K562 (cell line): ENCODE measurements at regions not wholly inside any gene's neighbourhood (a gene's known extent, or its start where the extent isn't known, plus 50 kb on each side); places are given as distances from the start of the nearest gene placed in this dataset.

Experiments
- ATAC-seq: fragments of 200-7000 bp; cut with Tn5 transposase; 3 replicates; pipeline ENCODE4 v1.9.1; 2020; ENCODE audit warnings: moderate library complexity
- BruUV-seq: library from RNA; stranded (reverse); fragments of 400-500 nt; replicated peaks from 2 replicates; lab custom pipeline; 2021; lab: Mats Ljungman, UMichigan
- CTCF ChIA-PET: fragments of 300-600 bp; formaldehyde crosslinking; extraction: SDS; loops from one replicate; lab custom pipeline; 2021; ENCODE audit warnings: low intra/inter-chr PET ratio; lab: Yijun Ruan, JAX
- POLR2A ChIA-PET: fragments of 300-600, 350-650 bp; sonication (Branson Sonifier 250); formaldehyde crosslinking; extraction: SDS; loops from one replicate; lab custom pipeline; 2021; ENCODE audit warnings: antibody characterized with exemption, inconsistent platforms; lab: Yijun Ruan, JAX
- DNase-seq, 4 experiments: peaks; one replicate each; pipeline versions ENCODE4 v3.0.0 to v3.0.0-alpha.2; 2011 to 2018; ENCODE audit warnings: low spot score in 3 of 4, mixed read lengths in 3 of 4; ENCODE audit errors: extremely low read depth in 1 of 4
- FAIRE-seq: peaks from 2 replicates; lab custom pipeline; 2011; peaks lifted over from hg19 to GRCh38; lab: Jason Lieb, UNC
- H2AFZ ChIP-seq: 2 replicates; pipeline ENCODE4 v1.6.0; 2011; ENCODE audit warnings: low read depth, low read length, control low read depth, inconsistent platforms
- H3K27ac ChIP-seq: fragments of 200-600 bp; 3 replicates; pipeline ENCODE4 v1.8.0; 2011; ENCODE audit warnings: low read depth, mild to moderate bottlenecking, control low read depth, inconsistent platforms, low read length, moderate library complexity, mixed read lengths; ENCODE audit errors: extremely low read depth
- H3K27me3 ChIP-seq, 2 experiments: fragments of 300-600 bp in 1 of 2; 2 replicates in 1 of 2; 3 replicates in 1 of 2; pipeline versions ENCODE4 v1.6.0 to v1.8.0; 2011; ENCODE audit warnings: inconsistent platforms in 2 of 2, low read length in 2 of 2, mild to moderate bottlenecking in 1 of 2, mixed read lengths in 1 of 2, moderate library complexity in 1 of 2; ENCODE audit not compliant: control insufficient read depth in 2 of 2, insufficient read depth in 2 of 2
- H3K36me3 ChIP-seq: fragments of 300-600 bp; 3 replicates; pipeline ENCODE4 v1.8.0; 2011; ENCODE audit warnings: mild to moderate bottlenecking, low read length, inconsistent platforms; ENCODE audit not compliant: control insufficient read depth, insufficient read depth
- H3K4me1 ChIP-seq, 2 experiments: fragments of 200-600 bp in 1 of 2; replicated peaks in 1 of 2; 2 replicates in 1 of 2; 3 replicates in 1 of 2; pipeline versions ENCODE4 v1.5.1 to v1.8.0; 2011; ENCODE audit warnings: inconsistent platforms in 2 of 2, low read length in 2 of 2, mild to moderate bottlenecking in 1 of 2, mixed read lengths in 1 of 2, moderate library complexity in 1 of 2; ENCODE audit not compliant: control insufficient read depth in 2 of 2, insufficient read depth in 2 of 2
- H3K4me2 ChIP-seq: 2 replicates; pipeline ENCODE4 v1.6.1; 2011; ENCODE audit warnings: low read length, control low read depth, inconsistent platforms, mixed read lengths; ENCODE audit not compliant: insufficient read depth
- H3K4me3 ChIP-seq: fragments of 200-600 bp; sonication (generic), shearing (Covaris generic); 2 replicates; pipeline ENCODE4 v1.5.1; 2016; ENCODE audit warnings: control low read depth, inconsistent platforms
- H3K79me2 ChIP-seq: fragments of 200-600 bp; 3 replicates; pipeline ENCODE4 v1.8.0; 2011; ENCODE audit warnings: low read length, inconsistent platforms; ENCODE audit not compliant: control insufficient read depth, insufficient read depth
- H3K9ac ChIP-seq, 2 experiments: 2 replicates each; pipeline versions ENCODE4 v1.6.0 to v1.6.1; 2011; ENCODE audit warnings: low read depth in 2 of 2, low read length in 2 of 2, control low read depth in 1 of 2, inconsistent platforms in 1 of 2, mild to moderate bottlenecking in 1 of 2, mixed read lengths in 1 of 2; ENCODE audit not compliant: insufficient read depth in 1 of 2
- H3K9me1 ChIP-seq: one replicate; pipeline ENCODE4 v1.6.0; 2011; ENCODE audit warnings: inconsistent platforms, mild to moderate bottlenecking, low read length, moderate library complexity; ENCODE audit not compliant: control insufficient read depth, insufficient read depth
- H3K9me3 ChIP-seq: replicated peaks from 2 replicates; pipeline ENCODE4 v1.5.1; 2011; ENCODE audit warnings: low read depth, low read length, inconsistent platforms; ENCODE audit not compliant: control insufficient read depth, insufficient read depth
- H4K20me1 ChIP-seq: replicated peaks from 2 replicates; pipeline ENCODE4 v1.6.1; 2011; ENCODE audit warnings: low read length, inconsistent platforms, mixed read lengths; ENCODE audit not compliant: control insufficient read depth, insufficient read depth
- CREB3L1 ChIP-seq: fragments of 450-650 bp; IDR thresholded peaks from 2 replicates; pipeline ENCODE4 v1.6.1; 2014; ENCODE audit warnings: low read depth, mild to moderate bottlenecking, moderate library complexity, borderline replicate concordance
- CUX1 ChIP-seq: fragments of 200-800 bp; sonication (Bioruptor generic); IDR thresholded peaks from 2 replicates; pipeline ENCODE4 v1.6.1; 2016; ENCODE audit warnings: missing genetic modification characterization, missing compliant biosample characterization
- MBD2 ChIP-seq: sonication (generic); IDR thresholded peaks from 2 replicates; pipeline ENCODE4 v1.6.1; 2016; ENCODE audit warnings: low read depth, borderline replicate concordance
- NONO ChIP-seq, 2 experiments: fragments of 200-400 bp in 1 of 2; fragments of 450-650 bp in 1 of 2; formaldehyde crosslinking in 1 of 2; IDR thresholded peaks; 2 replicates each; pipeline ENCODE4 v1.6.1; 2017; ENCODE audit warnings: low read depth in 2 of 2, mild to moderate bottlenecking in 2 of 2, moderate library complexity in 2 of 2, low read length in 1 of 2
- SAP30 ChIP-seq: fragments of 200-600 bp; sonication (generic); IDR thresholded peaks from 2 replicates; pipeline ENCODE4 v1.6.1; 2012; ENCODE audit warnings: borderline replicate concordance, low read depth, mild to moderate bottlenecking, moderate library complexity, low read length, control low read depth, inconsistent platforms; ENCODE audit not compliant: insufficient read depth, poor library complexity, severe bottlenecking
- SMARCC2 ChIP-seq: fragments of 450-650 bp; IDR thresholded peaks from 2 replicates; pipeline ENCODE4 v1.6.1; 2017; ENCODE audit warnings: antibody characterized with exemption, moderate library complexity, mild to moderate bottlenecking, low read depth
- ZNF316 ChIP-seq: fragments of 450-650 bp; IDR thresholded peaks from 2 replicates; pipeline ENCODE4 v1.6.1; 2016
- WGBS: fragments of 100-300 bp; shearing (Covaris generic); methylation state at CpG from one replicate; pipeline ENCODE4 v1.1.6; 2016; ENCODE audit warnings: low coverage, mixed read lengths; ENCODE audit not compliant: insufficient coverage; ENCODE audit errors: missing lambda C conversion rate; 5-methylcytosine and 5-hydroxymethylcytosine counted together
- in situ Hi-C: fragments of 300-500 bp; cut with MboI; formaldehyde crosslinking; loops from 4 replicates; pipeline ENCODE4 v1.15.0; 2018; ENCODE audit warnings: inconsistent platforms, mixed read lengths
- intact Hi-C: fragments of 100-400 bp; cut with micrococcal nuclease; formaldehyde crosslinking; loops from 2 replicates; pipeline ENCODE4 v1.14.2; 2022

GRCh38 chr4:32503241-32503640, 1783.1 kb downstream of the PCDH7 start:
- TF ChIP-seq MBD2 (no peak), ZNF316 (no peak), NONO (IDR thresholded peaks at IDR 0.05; ENCODE audit: low read depth in 2 of 2, low read length in 1 of 2) (no peak), SMARCC2 (no peak), CUX1 (CRISPR knock-in tag) (no peak), SAP30 (no peak), CREB3L1 (no peak)
- Histone ChIP-seq H3K27ac (no peak overlapping the region), H4K20me1 (no peaks in the 10 kb centered on the region), H3K4me3 (no peak overlapping the region), H3K36me3 (no peaks in the 10 kb centered on the region), H3K9ac (no peak overlapping the region), H3K4me1 (no peaks in the 10 kb centered on the region), H3K9me1 (no peaks in the 10 kb centered on the region), H3K79me2 (no peaks in the 10 kb centered on the region), H3K4me2 (no peak overlapping the region), H3K27me3 (no peaks in the 10 kb centered on the region), H3K9me3 (no peaks in the 10 kb centered on the region), H2AFZ (no peak overlapping the region)
- intact Hi-C loops, result no loop called here
- in situ Hi-C loops, result no loop called here
- WGBS, result 0% methylated on average over 3 of the region's 3 CpGs
- ChIA-PET POLR2A (no interaction called here), CTCF (no interaction called here)
- ATAC-seq, result no peak
- BruUV-seq, result no TSS peak
- no peak for FAIRE-seq
- no peak for DNase-seq
